ENCODE measurements at regions not wholly inside any gene's neighbourhood (a gene's known extent, or its start where the extent isn't known, plus 50 kb on each side); places are given as distances from the start of the nearest gene placed in this dataset.

DNA sequence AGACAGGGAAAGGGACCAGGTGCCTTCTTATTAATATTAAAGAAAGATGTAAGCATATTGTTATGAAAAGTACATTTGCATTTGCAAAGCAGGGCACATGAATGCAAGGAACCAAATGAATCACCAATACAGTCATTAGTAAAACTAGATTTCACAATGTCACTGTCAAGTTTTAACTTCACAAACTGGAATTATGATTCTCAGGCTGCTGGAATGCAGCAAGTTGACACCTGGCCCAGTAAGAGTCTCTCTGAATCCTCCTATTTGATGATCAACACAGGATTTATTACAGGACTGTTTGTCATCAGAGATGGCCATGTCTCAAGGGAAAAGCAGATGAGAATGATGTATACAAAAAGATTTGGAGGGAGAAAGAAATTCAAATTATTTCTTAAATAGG lies 72.9 kb upstream of the STK39 start:
- TF ChIP-seq REST (IDR thresholded peaks at IDR 0.05; ENCODE audit: insufficient read depth in 1 of 2, low read depth in 2 of 2, low read length in 1 of 2): no peak
- TF ChIP-seq SIN3A (IDR thresholded peaks at IDR 0.05; ENCODE audit: borderline replicate concordance, insufficient read depth, low read depth, low read length): no peak
- TF ChIP-seq CTCF (IDR thresholded peaks at IDR 0.05): no peak
- TF ChIP-seq POLR2AphosphoS5 (IDR thresholded peaks at IDR 0.05; ENCODE audit: low read depth, low read length): no peak
- no peak for TF ChIP-seq TCF7L2 (IDR thresholded peaks at IDR 0.05; ENCODE audit: low read depth, low read length)

Measured in Panc1 (cell line).